SK-N-SH (cell line): ENCODE measurements at regions not wholly inside any gene's neighbourhood (a gene's known extent, or its start where the extent isn't known, plus 50 kb on each side); places are given as distances from the start of the nearest gene placed in this dataset.
"Not testable (repeated sequence)": the region's sequence is repeated elsewhere in the genome, so short reads cannot be mapped to it uniquely, and the experiment has no call there.

Source experiments
- CTCF ChIP-seq: fragments of 200-600 bp; sonication (generic); IDR thresholded peaks from 2 replicates; pipeline ENCODE4 v1.6.1; 2017; ENCODE audit warnings: antibody characterized with exemption, mild to moderate bottlenecking, moderate library complexity
- FOSL2 ChIP-seq: IDR thresholded peaks from 2 replicates; pipeline ENCODE4 v1.4.0; 2012; ENCODE audit warnings: low read depth, mild to moderate bottlenecking, moderate library complexity, borderline replicate concordance
- MXI1 ChIP-seq: IDR thresholded peaks from 2 replicates; pipeline ENCODE4 v1.6.1; 2012; ENCODE audit warnings: mild to moderate bottlenecking, low read depth, low read length, improper control_type of control experiment
- POLR2AphosphoS5 ChIP-seq: IDR thresholded peaks from 2 replicates; pipeline ENCODE4 v1.6.1; 2012; ENCODE audit warnings: low read depth, low read length
- RAD21 ChIP-seq: IDR thresholded peaks from 2 replicates; pipeline ENCODE4 v1.6.1; 2012; ENCODE audit warnings: mild to moderate bottlenecking, low read length
- YY1 ChIP-seq: IDR thresholded peaks from 2 replicates; pipeline ENCODE4 v1.4.0; 2012; ENCODE audit warnings: low read depth, mild to moderate bottlenecking

GRCh38 chr15:87737460-87737859, 519.1 kb downstream of the NTRK3 start:
- not testable (repeated sequence) for TF ChIP-seq CTCF, YY1, MXI1, RAD21, POLR2AphosphoS5, FOSL2
